Suprapubic skin (tissue), 4 donors: ENCODE measurements at regions not wholly inside any gene's neighbourhood (a gene's known extent, or its start where the extent isn't known, plus 50 kb on each side); places are given as distances from the start of the nearest gene placed in this dataset.

ENCODE experiments used
- CTCF ChIP-seq, 2 donors: fragments of 200-600 bp in 1 of 2; fragments of 450-650 bp in 1 of 2; sonication (generic) in 1 of 2; IDR thresholded peaks; one replicate each; pipeline ENCODE4 v1.5.1; 2016 to 2019; ENCODE audit warnings: antibody characterized with exemption in 2 of 2, mild to moderate bottlenecking in 1 of 2, moderate library complexity in 1 of 2
- POLR2A ChIP-seq, 2 donors: fragments of 450-650 bp; IDR thresholded peaks; one replicate each; pipeline ENCODE4 v1.6.1; 2017; ENCODE audit warnings: antibody characterized with exemption in 2 of 2, mild to moderate bottlenecking in 2 of 2, moderate library complexity in 2 of 2
- POLR2AphosphoS5 ChIP-seq, 3 donors: sonication (generic); formaldehyde crosslinking; IDR thresholded peaks; one replicate each; pipeline ENCODE4 v1.6.1; 2017; ENCODE audit warnings: antibody characterized with exemption in 3 of 3

GRCh38 chr4:42326524-42326923 lies 70.8 kb upstream of the SHISA3 start:
- TF ChIP-seq POLR2AphosphoS5 (IDR thresholded peaks at IDR 0.05), result no peak
- no peak for TF ChIP-seq CTCF (IDR thresholded peaks at IDR 0.05)
- no peak for TF ChIP-seq POLR2A (IDR thresholded peaks at IDR 0.05)
